Right lobe of liver (tissue), 6 donors: ENCODE measurements at regions not wholly inside any gene's neighbourhood (a gene's known extent, or its start where the extent isn't known, plus 50 kb on each side); places are given as distances from the start of the nearest gene placed in this dataset.

Experiments used
- ATAC-seq, 4 donors: fragments of 200-7000 bp; cut with Tn5 transposase; one replicate each; pipeline ENCODE4 v1.9.1; 2020; ENCODE audit warnings: mild to moderate bottlenecking in 4 of 4, moderate library complexity in 4 of 4
- DNase-seq, 3 donors: peaks; one replicate each; pipeline ENCODE4 v3.0.0-alpha.2; 2020
- H3K27ac ChIP-seq, 3 donors: fragments of 200-600 bp; one replicate each; pipeline ENCODE4 v1.8.0; 2022
- H3K27me3 ChIP-seq, 2 donors: fragments of 200-600 bp; one replicate each; pipeline ENCODE4 v1.8.0; 2022
- H3K36me3 ChIP-seq, 4 donors: fragments of 200-600 bp; sonication (generic) in 1 of 4; one replicate each; pipeline versions ENCODE4 v1.5.1 to v1.8.0; 2017 to 2022; ENCODE audit warnings: control low read depth in 1 of 4
- H3K4me1 ChIP-seq, 4 donors: fragments of 200-600 bp; sonication (generic) in 1 of 4; one replicate each; pipeline versions ENCODE4 v1.5.1 to v1.8.0; 2017 to 2022; ENCODE audit warnings: control low read depth in 1 of 4
- H3K4me3 ChIP-seq, 3 donors: fragments of 200-600 bp; one replicate each; pipeline ENCODE4 v1.8.0; 2022
- H3K9me3 ChIP-seq, 4 donors: fragments of 200-600 bp; sonication (generic) in 1 of 4; one replicate each; pipeline versions ENCODE4 v1.5.1 to v1.8.0; 2017 to 2022; ENCODE audit warnings: control low read depth in 1 of 4
- CTCF ChIP-seq, 4 donors: fragments of 200-600 bp in 3 of 4; fragments of 450-650 bp in 1 of 4; IDR thresholded peaks; one replicate each; pipeline versions ENCODE4 v1.5.1 to v1.8.0; 2016 to 2022; ENCODE audit warnings: antibody characterized with exemption in 4 of 4, mild to moderate bottlenecking in 2 of 4
- POLR2A ChIP-seq: fragments of 450-650 bp; IDR thresholded peaks from one replicate; pipeline ENCODE4 v1.6.1; 2017; ENCODE audit warnings: antibody characterized with exemption, mild to moderate bottlenecking
- WGBS: methylation state at CpG from one replicate; pipeline ENCODE4 v1.1.6; 2018; ENCODE audit warnings: low coverage, low lambda C conversion rate; ENCODE audit not compliant: insufficient coverage; ENCODE audit errors: missing lambda C conversion rate; 5-methylcytosine and 5-hydroxymethylcytosine counted together
- intact Hi-C, 2 donors: fragments of 100-400 bp; cut with DNase I; formaldehyde crosslinking; loops; one replicate each; pipeline versions ENCODE4 v1.11.2 to v1.14.1; 2022
- donor health status: DM: no; HTN: yes; CAD: no.
- donor health status: DM: no; HTN: no; CAD: no.
- donor health status: DM: no; HTN: no; CAD: no.
- donor health status: DM: no; HTN: yes; CAD: no.
- donor health status: DM: no; HTN: yes; CAD: no.

- Histone ChIP-seq H3K27ac (no peak overlapping the region), H3K4me3 (no peak overlapping the region), H3K27me3 (no peaks in the 10 kb centered on the region), H3K4me1 (no peaks in the 10 kb centered on the region), H3K9me3 (no peaks in the 10 kb centered on the region), H3K36me3 (no peaks in the 10 kb centered on the region)
- ATAC-seq (no peak), DNase-seq (no peak)
- intact Hi-C loops, result no loop called here
- TF ChIP-seq CTCF (IDR thresholded peaks at IDR 0.05) (no peak), POLR2A (no peak)
- WGBS, result 65% methylated on average over 6 of the region's 6 CpGs
Measured at GRCh38 chr14:65794674-65795279, 382.2 kb downstream of the FUT8 start.

- intact Hi-C loops, result no loop called here
- H3K27me3 ChIP-seq, result no peaks in the 10 kb centered on the region
- no peaks in the 10 kb centered on the region for H3K4me1 ChIP-seq
- H3K36me3 ChIP-seq, result no peaks in the 10 kb centered on the region
- H3K9me3 ChIP-seq, result no peaks in the 10 kb centered on the region
- DNase-seq (no peak), ATAC-seq (no peak)
- no peak overlapping the region for H3K27ac ChIP-seq
- WGBS, result 55% methylated on average over 6 of the region's 8 CpGs
- no peak overlapping the region for H3K4me3 ChIP-seq
- no peak for TF ChIP-seq POLR2A
- TF ChIP-seq CTCF (IDR thresholded peaks at IDR 0.05), result no peak
Measured at GRCh38 chr14:65798216-65798615, 385.7 kb downstream of the FUT8 start.

- intact Hi-C loops, result no loop called here
- Histone ChIP-seq H3K4me1 (no peaks in the 10 kb centered on the region), H3K9me3 (no peaks in the 10 kb centered on the region), H3K27me3 (no peaks in the 10 kb centered on the region), H3K4me3 (no peak overlapping the region), H3K27ac (no peak overlapping the region), H3K36me3 (no peaks in the 10 kb centered on the region)
- ATAC-seq (no peak), DNase-seq (no peak)
- WGBS, result 80% methylated on average over 5 of the region's 6 CpGs
- TF ChIP-seq POLR2A (no peak), CTCF (IDR thresholded peaks at IDR 0.05) (no peak)
Measured at GRCh38 chr14:65800694-65801093, 388.2 kb downstream of the FUT8 start.

- no peak for ATAC-seq
- no peak overlapping the region for H3K4me3 ChIP-seq
- H3K4me1 ChIP-seq, result no peaks in the 10 kb centered on the region
- no peaks in the 10 kb centered on the region for H3K27me3 ChIP-seq
- no peak for DNase-seq
- 50% methylated on average over 1 of the region's 2 CpGs for WGBS
- H3K36me3 ChIP-seq, result no peaks in the 10 kb centered on the region
- TF ChIP-seq POLR2A (no peak), CTCF (IDR thresholded peaks at IDR 0.05) (no peak)
- no peak overlapping the region for H3K27ac ChIP-seq
- no peaks in the 10 kb centered on the region for H3K9me3 ChIP-seq
- intact Hi-C loops, result no loop called here
Measured at GRCh38 chr14:65802196-65802595, 389.7 kb downstream of the FUT8 start.

GRCh38 chr14:65803885-65804284 is 391.4 kb downstream of the FUT8 start:
- WGBS, result 68% methylated on average over 6 of the region's 6 CpGs
- DNase-seq, result no peak
- H3K4me3 ChIP-seq, result no peak overlapping the region
- H3K36me3 ChIP-seq, result no peaks in the 10 kb centered on the region
- intact Hi-C loops, result no loop called here
- no peaks in the 10 kb centered on the region for H3K27me3 ChIP-seq
- TF ChIP-seq POLR2A (no peak), CTCF (IDR thresholded peaks at IDR 0.05) (no peak)
- ATAC-seq, result no peak
- H3K4me1 ChIP-seq, result no peaks in the 10 kb centered on the region
- no peak overlapping the region for H3K27ac ChIP-seq
- no peaks in the 10 kb centered on the region for H3K9me3 ChIP-seq
